ENCODE measurements at regions not wholly inside any gene's neighbourhood (a gene's known extent, or its start where the extent isn't known, plus 50 kb on each side); places are given as distances from the start of the nearest gene placed in this dataset.

DNA sequence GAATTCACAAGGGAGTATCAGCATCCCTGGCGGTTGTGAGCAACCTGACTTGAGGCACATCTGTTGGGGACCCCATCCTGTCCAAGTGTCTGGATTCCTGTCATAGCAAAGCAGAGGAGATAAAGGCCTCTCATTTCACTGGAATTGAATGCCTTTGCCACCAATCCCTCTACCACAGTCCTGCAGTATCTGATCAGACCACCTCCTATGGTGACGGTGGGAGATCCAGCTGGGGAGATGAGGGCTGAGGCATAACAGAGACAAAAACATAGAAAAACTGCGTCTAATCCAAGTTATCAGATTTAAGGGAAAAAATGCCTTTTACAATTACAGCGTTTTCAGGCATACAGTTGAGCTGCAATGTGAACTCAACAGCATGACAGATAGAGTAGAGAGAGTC is 160.7 kb upstream of the TRPC7 start:
- RAD21 ChIA-PET (ENCODE audit: unreplicated experiment) = no interaction called here
- CTCF ChIA-PET = no interaction called here
- in situ Hi-C loops (cut with MboI) = no loop called here

More for the DNA sequence above, 160.7 kb upstream of the TRPC7 start:
- ChIA-PET SMC1A (ENCODE audit: uncharacterized antibody, unreplicated experiment) (no interaction called here), POLR2A (no interaction called here)
- Histone ChIP-seq H2AFZ (ENCODE audit: control insufficient read depth, low read depth, low read length) (no peak overlapping the region), H4K20me1 (ENCODE audit: control insufficient read depth, insufficient read depth) (no peaks in the 10 kb centered on the region), H3K4me1 (ENCODE audit: control insufficient read depth, insufficient read depth, low read length) (no peaks in the 10 kb centered on the region), H3K9ac (ENCODE audit: control insufficient read depth, insufficient read depth, low read length) (no peak overlapping the region), H3K4me2 (ENCODE audit: control insufficient read depth, insufficient read depth) (no peak overlapping the region), H3K9me3 (replicated peaks; ENCODE audit: control insufficient read depth, insufficient read depth, low read length) (no peaks in the 10 kb centered on the region), H3K36me3 (ENCODE audit: control insufficient read depth in 2 of 2, insufficient read depth in 2 of 2, low read length in 1 of 2) (no peaks in the 10 kb centered on the region), H3K79me2 (ENCODE audit: control insufficient read depth, insufficient read depth, low read length) (no peaks in the 10 kb centered on the region), H3K27me3 (replicated peaks in 1 of 2; ENCODE audit: control insufficient read depth in 2 of 2, insufficient read depth in 2 of 2, low read length in 1 of 2) (0 out of 4 replicates have a peak, but pooled peaks cover 0 to 3% of the 10 kb centered on the region in 2 experiments), H3K4me3 (no peak overlapping the region), H3K27ac (ENCODE audit: control insufficient read depth, insufficient read depth) (no peak overlapping the region)
- TF ChIP-seq SUZ12 (IDR thresholded peaks at IDR 0.05; ENCODE audit: unreplicated experiment) = no peak
- TF ChIP-seq ZZZ3 (IDR thresholded peaks at IDR 0.05; ENCODE audit: control insufficient read depth, insufficient read length, low read depth) = no peak
- TF ChIP-seq EZH2 (IDR thresholded peaks at IDR 0.05; ENCODE audit: borderline replicate concordance, control insufficient read depth, low read depth, low read length) = no peak
- TF ChIP-seq IRF4 (IDR thresholded peaks at IDR 0.05; ENCODE audit: low read depth, low read length) = no peak
- TF ChIP-seq ATF7 (IDR thresholded peaks at IDR 0.05; ENCODE audit: low read depth) = no peak
- TF ChIP-seq HDAC2 (IDR thresholded peaks at IDR 0.05) = no peak
- no peak for TF ChIP-seq SREBF1 (IDR thresholded peaks at IDR 0.05; ENCODE audit: low read length)
- TF ChIP-seq SRF (IDR thresholded peaks at IDR 0.05; ENCODE audit: low read depth in 2 of 2, low read length in 2 of 2) = no peak
- TF ChIP-seq ZNF384 (IDR thresholded peaks at IDR 0.05; ENCODE audit: borderline replicate concordance, low read depth, low read length) = no peak
- TF ChIP-seq, protein P1, sequence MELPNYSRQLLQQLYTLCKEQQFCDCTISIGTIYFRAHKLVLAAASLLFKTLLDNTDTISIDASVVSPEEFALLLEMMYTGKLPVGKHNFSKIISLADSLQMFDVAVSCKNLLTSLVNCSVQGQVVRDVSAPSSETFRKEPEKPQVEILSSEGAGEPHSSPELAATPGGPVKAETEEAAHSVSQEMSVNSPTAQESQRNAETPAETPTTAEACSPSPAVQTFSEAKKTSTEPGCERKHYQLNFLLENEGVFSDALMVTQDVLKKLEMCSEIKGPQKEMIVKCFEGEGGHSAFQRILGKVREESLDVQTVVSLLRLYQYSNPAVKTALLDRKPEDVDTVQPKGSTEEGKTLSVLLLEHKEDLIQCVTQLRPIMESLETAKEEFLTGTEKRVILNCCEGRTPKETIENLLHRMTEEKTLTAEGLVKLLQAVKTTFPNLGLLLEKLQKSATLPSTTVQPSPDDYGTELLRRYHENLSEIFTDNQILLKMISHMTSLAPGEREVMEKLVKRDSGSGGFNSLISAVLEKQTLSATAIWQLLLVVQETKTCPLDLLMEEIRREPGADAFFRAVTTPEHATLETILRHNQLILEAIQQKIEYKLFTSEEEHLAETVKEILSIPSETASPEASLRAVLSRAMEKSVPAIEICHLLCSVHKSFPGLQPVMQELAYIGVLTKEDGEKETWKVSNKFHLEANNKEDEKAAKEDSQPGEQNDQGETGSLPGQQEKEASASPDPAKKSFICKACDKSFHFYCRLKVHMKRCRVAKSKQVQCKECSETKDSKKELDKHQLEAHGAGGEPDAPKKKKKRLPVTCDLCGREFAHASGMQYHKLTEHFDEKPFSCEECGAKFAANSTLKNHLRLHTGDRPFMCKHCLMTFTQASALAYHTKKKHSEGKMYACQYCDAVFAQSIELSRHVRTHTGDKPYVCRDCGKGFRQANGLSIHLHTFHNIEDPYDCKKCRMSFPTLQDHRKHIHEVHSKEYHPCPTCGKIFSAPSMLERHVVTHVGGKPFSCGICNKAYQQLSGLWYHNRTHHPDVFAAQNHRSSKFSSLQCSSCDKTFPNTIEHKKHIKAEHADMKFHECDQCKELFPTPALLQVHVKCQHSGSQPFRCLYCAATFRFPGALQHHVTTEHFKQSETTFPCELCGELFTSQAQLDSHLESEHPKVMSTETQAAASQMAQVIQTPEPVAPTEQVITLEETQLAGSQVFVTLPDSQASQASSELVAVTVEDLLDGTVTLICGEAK (IDR thresholded peaks at IDR 0.05; ENCODE audit: borderline replicate concordance) = no peak
- TF ChIP-seq BHLHE40 (IDR thresholded peaks at IDR 0.05; ENCODE audit: borderline replicate concordance in 1 of 2, low read depth in 2 of 2, low read length in 1 of 2) = no peak
- no peak for TF ChIP-seq GATAD2B (conservative IDR thresholded peaks at IDR 0.05; ENCODE audit: low read depth)
- TF ChIP-seq CBFB (IDR thresholded peaks at IDR 0.05; ENCODE audit: low read depth) = no peak
- no peak for TF ChIP-seq DPF2 (IDR thresholded peaks at IDR 0.05)
- no peak for TF ChIP-seq ETV6 (conservative IDR thresholded peaks at IDR 0.05 in 1 of 2, IDR thresholded peaks at IDR 0.05 in 1 of 2; ENCODE audit: borderline replicate concordance in 1 of 2, low read depth in 1 of 2)
- no peak for TF ChIP-seq NR2C1 (IDR thresholded peaks at IDR 0.05)
- TF ChIP-seq, protein P2, sequence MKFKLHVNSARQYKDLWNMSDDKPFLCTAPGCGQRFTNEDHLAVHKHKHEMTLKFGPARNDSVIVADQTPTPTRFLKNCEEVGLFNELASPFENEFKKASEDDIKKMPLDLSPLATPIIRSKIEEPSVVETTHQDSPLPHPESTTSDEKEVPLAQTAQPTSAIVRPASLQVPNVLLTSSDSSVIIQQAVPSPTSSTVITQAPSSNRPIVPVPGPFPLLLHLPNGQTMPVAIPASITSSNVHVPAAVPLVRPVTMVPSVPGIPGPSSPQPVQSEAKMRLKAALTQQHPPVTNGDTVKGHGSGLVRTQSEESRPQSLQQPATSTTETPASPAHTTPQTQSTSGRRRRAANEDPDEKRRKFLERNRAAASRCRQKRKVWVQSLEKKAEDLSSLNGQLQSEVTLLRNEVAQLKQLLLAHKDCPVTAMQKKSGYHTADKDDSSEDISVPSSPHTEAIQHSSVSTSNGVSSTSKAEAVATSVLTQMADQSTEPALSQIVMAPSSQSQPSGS (IDR thresholded peaks at IDR 0.05; ENCODE audit: low read length) = no peak
- DNase-seq (ENCODE audit: low read depth, low spot score) = no peak
- no peak for ATAC-seq
- no peak for FAIRE-seq
- BruUV-seq (replicated peaks) = no TSS peak
- WGBS (ENCODE audit: insufficient coverage, insufficient replicate concordance, low lambda C conversion rate, missing lambda C conversion rate) = 0% methylated on average over 4 of the region's 4 CpGs
- intact Hi-C loops (cut with micrococcal nuclease; ENCODE audit: unreplicated experiment) = no loop called here

All from GM12878 (cell line).